DMS153 treated with DMSO at 0.1 percent for 48 hours (cell line): ENCODE measurements at regions not wholly inside any gene's neighbourhood (a gene's known extent, or its start where the extent isn't known, plus 50 kb on each side); places are given as distances from the start of the nearest gene placed in this dataset.
A peak's percentile ranks its signal among the peaks of the same experiment; 100 is the strongest.

Experiments
- DNase-seq: peaks from one replicate; lab custom pipeline; 2025; ENCODE audit not compliant: unreplicated experiment; lab: John Stamatoyannopoulos, UW

- no peak for DNase-seq
These were observed 461.8 kb downstream of the PDHA2 start for GRCh38 chr4:96301715-96302114.

GRCh38 chr4:96305030-96305429 lies 465.1 kb downstream of the PDHA2 start:
- DNase-seq = no peak

- DNase-seq = no peak
These were observed 472.3 kb downstream of the PDHA2 start for GRCh38 chr4:96312046-96312685.

GRCh38 chr4:96315815-96316214 lies 475.9 kb downstream of the PDHA2 start:
- no peak for DNase-seq

- no peak for DNase-seq
These were observed 476.9 kb downstream of the PDHA2 start for GRCh38 chr4:96316776-96317175.

GRCh38 chr4:96317891-96318290 lies 478.0 kb downstream of the PDHA2 start:
- no peak for DNase-seq

GRCh38 chr4:96326846-96327245 lies 487.0 kb downstream of the PDHA2 start:
- no peak for DNase-seq

GRCh38 chr4:96342196-96342595 lies 502.3 kb downstream of the PDHA2 start:
- no peak for DNase-seq

- DNase-seq = no peak
These were observed 503.0 kb downstream of the PDHA2 start for GRCh38 chr4:96342790-96343455.

- DNase-seq = no peak
These were observed 503.9 kb downstream of the PDHA2 start for GRCh38 chr4:96343836-96344235.

- DNase-seq = no peak
These were observed 507.7 kb downstream of the PDHA2 start for GRCh38 chr4:96347582-96347981.

GRCh38 chr4:96352051-96352517 lies 512.2 kb downstream of the PDHA2 start:
- peak; percentile 8 for DNase-seq

GRCh38 chr4:96354036-96354712 lies 514.3 kb downstream of the PDHA2 start:
- peak; percentile 36 for DNase-seq

GRCh38 chr4:96355414-96355813 lies 515.5 kb downstream of the PDHA2 start:
- DNase-seq = no peak

GRCh38 chr4:96356591-96357370 lies 516.9 kb downstream of the PDHA2 start:
- DNase-seq = no peak

GRCh38 chr4:96366632-96367031 lies 526.7 kb downstream of the PDHA2 start:
- DNase-seq = no peak

- DNase-seq = no peak
These were observed 535.5 kb downstream of the PDHA2 start for GRCh38 chr4:96375367-96375766.

- no peak for DNase-seq
These were observed 539.6 kb downstream of the PDHA2 start for GRCh38 chr4:96379524-96379923.

- no peak for DNase-seq
These were observed 540.2 kb downstream of the PDHA2 start for GRCh38 chr4:96380106-96380505.

- no peak for DNase-seq
These were observed 543.5 kb downstream of the PDHA2 start for GRCh38 chr4:96383349-96383748.

GRCh38 chr4:96389770-96390169 lies 549.9 kb downstream of the PDHA2 start:
- DNase-seq = no peak
